ENCODE measurements at regions not wholly inside any gene's neighbourhood (a gene's known extent, or its start where the extent isn't known, plus 50 kb on each side); places are given as distances from the start of the nearest gene placed in this dataset.

- DNase-seq (ENCODE audit: low spot score), result no peak
- in situ Hi-C loops (cut with MboI; ENCODE audit: low sequenced_read_pairs, unreplicated experiment), result no loop called here
- TF ChIP-seq CTCF (IDR thresholded peaks at IDR 0.05; ENCODE audit: borderline replicate concordance, control extremely low read depth, extremely low read depth, insufficient read depth, missing control alignments), result no peak
These were observed 448.0 kb upstream of the ANKRD30A start for GRCh38 chr10:36677431-36677768.

DNA sequence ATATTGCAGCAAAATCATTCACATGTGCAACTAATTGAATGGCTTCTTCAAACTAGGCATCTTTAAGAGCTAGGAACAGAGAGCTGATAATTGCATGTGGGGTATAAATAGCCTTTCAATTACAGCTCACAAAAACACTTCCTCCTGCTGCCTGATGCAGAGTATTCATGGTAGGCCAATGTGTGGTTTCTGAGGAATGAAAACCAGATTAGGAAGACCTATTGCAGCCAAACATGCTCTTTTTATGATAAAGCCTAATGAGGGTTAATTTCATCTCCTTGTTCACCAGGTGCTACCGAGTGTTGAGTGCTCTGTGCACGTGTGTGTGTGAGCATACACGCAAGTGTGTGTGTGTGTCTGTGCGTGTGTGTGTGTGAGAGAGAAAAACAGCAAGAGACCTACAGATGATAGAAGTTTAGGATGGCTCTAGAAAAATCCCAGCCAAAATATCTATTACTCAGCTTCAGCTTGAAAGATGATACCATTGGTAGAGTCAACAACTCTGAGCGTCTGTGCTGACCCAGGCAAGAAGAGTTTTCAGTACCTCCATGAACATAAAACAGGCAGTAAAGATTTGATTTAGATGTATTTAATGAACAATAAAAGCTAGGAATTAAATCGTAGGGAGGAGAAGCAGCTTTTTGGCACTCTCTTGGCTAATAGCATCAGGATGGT, 448.5 kb upstream of the ANKRD30A start:
- TF ChIP-seq CTCF (IDR thresholded peaks at IDR 0.05; ENCODE audit: borderline replicate concordance, control extremely low read depth, extremely low read depth, insufficient read depth, missing control alignments), result no peak
- DNase-seq (ENCODE audit: low spot score), result no peak
- in situ Hi-C loops (cut with MboI; ENCODE audit: low sequenced_read_pairs, unreplicated experiment), result no loop called here

- no peak for DNase-seq (ENCODE audit: low spot score)
- in situ Hi-C loops (cut with MboI; ENCODE audit: low sequenced_read_pairs, unreplicated experiment), result no loop called here
- TF ChIP-seq CTCF (IDR thresholded peaks at IDR 0.05; ENCODE audit: borderline replicate concordance, control extremely low read depth, extremely low read depth, insufficient read depth, missing control alignments), result no peak
These were observed 449.1 kb upstream of the ANKRD30A start for GRCh38 chr10:36676321-36676720.

DNA sequence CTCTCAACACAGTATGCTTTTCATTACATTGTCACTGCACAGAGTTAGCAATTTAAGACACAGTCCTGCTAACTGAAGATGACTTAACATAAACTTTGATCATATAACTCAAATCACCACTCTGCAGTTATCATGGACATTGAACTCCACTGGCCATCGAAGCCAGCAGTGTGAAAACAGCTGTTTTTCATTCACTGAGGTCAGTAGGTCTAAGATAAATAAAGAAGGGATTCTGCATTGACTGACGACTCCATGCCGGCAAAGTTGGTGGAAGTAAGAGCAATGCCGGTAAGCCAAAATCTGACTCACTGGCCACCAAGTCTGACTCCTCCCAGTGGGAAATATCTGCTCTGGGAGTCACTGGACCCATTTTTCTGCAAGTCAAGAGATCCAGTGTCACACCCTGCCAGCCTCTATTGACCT, 449.9 kb upstream of the ANKRD30A start:
- in situ Hi-C loops (cut with MboI; ENCODE audit: low sequenced_read_pairs, unreplicated experiment), result no loop called here

GRCh38 chr10:36671607-36672006, 453.8 kb upstream of the ANKRD30A start:
- in situ Hi-C loops (cut with MboI; ENCODE audit: low sequenced_read_pairs, unreplicated experiment), result no loop called here
- no peak for TF ChIP-seq CTCF (IDR thresholded peaks at IDR 0.05; ENCODE audit: borderline replicate concordance, control extremely low read depth, extremely low read depth, insufficient read depth, missing control alignments)
- no peak for DNase-seq (ENCODE audit: low spot score)

More for the DNA sequence above, 449.9 kb upstream of the ANKRD30A start:
- TF ChIP-seq CTCF (IDR thresholded peaks at IDR 0.05; ENCODE audit: borderline replicate concordance, control extremely low read depth, extremely low read depth, insufficient read depth, missing control alignments), result no peak
- no peak for DNase-seq (ENCODE audit: low spot score)

DNA sequence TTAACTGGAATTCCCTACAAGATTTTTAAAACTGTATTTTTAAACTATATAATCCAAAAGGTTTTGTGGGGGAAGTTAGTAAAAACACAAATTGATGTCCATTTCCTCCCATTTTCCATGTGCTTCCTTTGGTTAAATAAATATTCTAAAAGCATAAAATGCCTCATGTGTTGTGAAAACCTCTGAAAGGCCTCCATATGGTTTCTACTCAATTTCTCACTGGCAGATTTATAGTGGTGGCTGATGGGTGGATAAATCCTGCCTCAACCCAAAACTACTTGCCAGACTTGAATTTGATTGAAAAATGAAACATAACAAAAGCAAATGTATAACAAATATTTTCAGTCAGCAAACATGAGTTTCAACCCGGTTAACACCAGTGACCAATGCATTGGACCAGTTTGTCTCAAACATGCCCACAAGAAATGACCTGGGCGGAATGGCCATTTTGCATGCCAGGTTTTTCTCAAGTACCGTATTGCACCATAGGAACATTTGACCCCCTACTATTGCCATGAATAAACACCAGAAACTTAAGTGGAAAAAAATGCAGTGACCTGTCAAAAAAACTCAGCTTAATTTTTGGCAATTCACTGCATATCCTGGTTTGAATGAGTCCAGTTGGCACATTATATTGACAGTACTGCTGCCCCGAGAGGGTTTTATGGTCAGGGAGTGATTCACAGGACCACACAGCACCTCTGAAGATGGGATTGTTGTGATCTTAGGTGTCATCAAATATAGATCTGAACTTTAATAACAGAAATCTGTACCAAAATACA, 454.6 kb upstream of the ANKRD30A start:
- in situ Hi-C loops (cut with MboI; ENCODE audit: low sequenced_read_pairs, unreplicated experiment), result no loop called here
- DNase-seq (ENCODE audit: low spot score), result no peak
- TF ChIP-seq CTCF (IDR thresholded peaks at IDR 0.05; ENCODE audit: borderline replicate concordance, control extremely low read depth, extremely low read depth, insufficient read depth, missing control alignments), result no peak
